SK-N-SH (cell line): ENCODE measurements at regions not wholly inside any gene's neighbourhood (a gene's known extent, or its start where the extent isn't known, plus 50 kb on each side); places are given as distances from the start of the nearest gene placed in this dataset.

Experiments
- CTCF ChIA-PET: fragments of 300-600, 350-600 bp; formaldehyde crosslinking; extraction: SDS; loops from one replicate; lab custom pipeline; 2021; lab: Yijun Ruan, JAX
- POLR2A ChIA-PET: fragments of 350-600 bp; sonication (Branson Sonifier 250); formaldehyde crosslinking; extraction: SDS; loops from one replicate; lab custom pipeline; 2020; ENCODE audit warnings: antibody characterized with exemption, inconsistent platforms; lab: Yijun Ruan, JAX
- DNase-seq: peaks from one replicate; pipeline ENCODE4 v3.0.0; 2012
- H2AFZ ChIP-seq: fragments of 200-600 bp; sonication (generic); 2 replicates; pipeline ENCODE4 v1.8.1; 2016; ENCODE audit warnings: antibody characterized with exemption, mild to moderate bottlenecking, low read depth
- H3F3A ChIP-seq: fragments of 200-600 bp; sonication (generic); replicated peaks from 2 replicates; pipeline ENCODE3; 2016; ENCODE audit warnings: antibody characterized with exemption, mild to moderate bottlenecking; ENCODE audit not compliant: insufficient read depth
- H3K27ac ChIP-seq, 2 experiments: fragments of 200-500 bp in 1 of 2; fragments of 200-600 bp in 1 of 2; sonication (Bioruptor generic) in 1 of 2; sonication (generic), shearing (Covaris generic) in 1 of 2; 2 replicates each; pipeline versions ENCODE4 v1.5.1 to v1.6.1; 2014 to 2016; ENCODE audit warnings: low read depth in 2 of 2, inconsistent platforms in 1 of 2, low read length in 1 of 2, mild to moderate bottlenecking in 1 of 2, mixed read lengths in 1 of 2
- H3K27me3 ChIP-seq: fragments of 200-600 bp; sonication (generic), shearing (Covaris generic); 2 replicates; pipeline ENCODE4 v1.6.1; 2016; ENCODE audit warnings: mixed run types; ENCODE audit not compliant: insufficient read depth
- H3K36me3 ChIP-seq, 2 experiments: fragments of 200-500 bp in 1 of 2; fragments of 200-600 bp in 1 of 2; sonication (Bioruptor generic) in 1 of 2; sonication (generic) in 1 of 2; replicated peaks in 1 of 2; 2 replicates each; pipeline versions ENCODE3 to v1.5.1; 2014 to 2016; ENCODE audit warnings: low read length in 1 of 2, mild to moderate bottlenecking in 1 of 2; ENCODE audit not compliant: insufficient read depth in 2 of 2, control insufficient read depth in 1 of 2
- H3K4me1 ChIP-seq, 2 experiments: fragments of 200-500 bp in 1 of 2; fragments of 200-600 bp in 1 of 2; sonication (Bioruptor generic) in 1 of 2; sonication (generic), shearing (Covaris generic) in 1 of 2; 2 replicates each; pipeline versions ENCODE4 v1.5.1 to v1.6.1; 2014 to 2016; ENCODE audit warnings: low read depth in 1 of 2, low read length in 1 of 2, mixed run types in 1 of 2; ENCODE audit not compliant: insufficient read depth in 2 of 2, control insufficient read depth in 1 of 2
- H3K4me2 ChIP-seq: fragments of 200-600 bp; sonication (generic), shearing (Covaris generic); 2 replicates; pipeline ENCODE4 v1.6.1; 2017; ENCODE audit warnings: mixed run types
- H3K4me3 ChIP-seq, 2 experiments: fragments of 200-500 bp in 1 of 2; fragments of 200-600 bp in 1 of 2; sonication (Bioruptor generic) in 1 of 2; sonication (generic), shearing (Covaris generic) in 1 of 2; 2 replicates each; pipeline versions ENCODE4 v1.5.1 to v1.8.1; 2014 to 2016; ENCODE audit warnings: low read depth in 2 of 2, inconsistent platforms in 1 of 2, low read length in 1 of 2, mild to moderate bottlenecking in 1 of 2, mixed read lengths in 1 of 2, moderate library complexity in 1 of 2
- H3K79me2 ChIP-seq: fragments of 200-600 bp; sonication (generic); 2 replicates; pipeline ENCODE4 v1.8.1; 2017; ENCODE audit warnings: mild to moderate bottlenecking; ENCODE audit not compliant: insufficient read depth
- H3K9ac ChIP-seq: fragments of 200-600 bp; sonication (generic); 2 replicates; pipeline ENCODE4 v1.6.1; 2017; ENCODE audit warnings: mixed run types
- H3K9me2 ChIP-seq: fragments of 200-600 bp; sonication (generic); 2 replicates; pipeline ENCODE4 v1.6.1; 2017; ENCODE audit warnings: mixed run types
- H3K9me3 ChIP-seq: fragments of 200-600 bp; sonication (generic); 2 replicates; pipeline ENCODE4 v1.6.1; 2017; ENCODE audit warnings: mixed run types, mild to moderate bottlenecking, moderate library complexity
- H4K20me1 ChIP-seq: fragments of 200-600 bp; sonication (generic); 2 replicates; pipeline ENCODE4 v1.6.1; 2017; ENCODE audit warnings: mild to moderate bottlenecking, mixed run types; ENCODE audit not compliant: insufficient read depth
- CHD2 ChIP-seq: fragments of 150-350 bp; IDR thresholded peaks from 2 replicates; pipeline ENCODE4 v1.6.1; 2018; ENCODE audit warnings: low read length; ENCODE audit not compliant: partially characterized antibody
- EP300 ChIP-seq, 2 experiments: IDR thresholded peaks; 2 replicates each; pipeline versions ENCODE4 v1.4.0 to v1.6.1; 2012; ENCODE audit warnings: borderline replicate concordance in 1 of 2, low read depth in 1 of 2, low read length in 1 of 2
- GABPA ChIP-seq: IDR thresholded peaks from 2 replicates; pipeline ENCODE4 v1.4.0; 2012; ENCODE audit warnings: low read depth, mild to moderate bottlenecking
- JUND ChIP-seq: IDR thresholded peaks from 2 replicates; pipeline ENCODE4 v1.4.0; 2012
- MAX ChIP-seq: IDR thresholded peaks from 2 replicates; pipeline ENCODE4 v1.4.0; 2012; ENCODE audit warnings: low read depth
- MEF2A ChIP-seq: IDR thresholded peaks from 2 replicates; pipeline ENCODE4 v1.4.0; 2012; ENCODE audit warnings: low read depth, borderline replicate concordance
- POLR2AphosphoS5 ChIP-seq: IDR thresholded peaks from 2 replicates; pipeline ENCODE4 v1.6.1; 2012; ENCODE audit warnings: low read depth, low read length
- RCOR1 ChIP-seq: fragments of 150-350 bp; IDR thresholded peaks from 2 replicates; pipeline ENCODE4 v1.6.1; 2017; ENCODE audit warnings: antibody characterized with exemption, low read length
- RFX5 ChIP-seq: IDR thresholded peaks from 2 replicates; pipeline ENCODE4 v1.6.1; 2012; ENCODE audit warnings: mild to moderate bottlenecking, improper control_type of control experiment, low read length
- RXRA ChIP-seq: IDR thresholded peaks from 2 replicates; pipeline ENCODE4 v1.4.0; 2012; ENCODE audit warnings: low read depth, mild to moderate bottlenecking, borderline replicate concordance
- SIN3A ChIP-seq: IDR thresholded peaks from 2 replicates; pipeline ENCODE4 v1.6.1; 2012; ENCODE audit warnings: low read depth, mild to moderate bottlenecking, low read length, moderate library complexity, borderline replicate concordance
- SMC3 ChIP-seq: IDR thresholded peaks from 2 replicates; pipeline ENCODE4 v1.6.1; 2012; ENCODE audit warnings: low read depth, low read length, improper control_type of control experiment
- TAF1 ChIP-seq: IDR thresholded peaks from 2 replicates; pipeline ENCODE4 v1.6.1; 2012; ENCODE audit warnings: low read depth, mild to moderate bottlenecking, low read length, moderate library complexity, borderline replicate concordance
- TCF12 ChIP-seq: IDR thresholded peaks from 2 replicates; pipeline ENCODE4 v1.4.0; 2012
- YY1 ChIP-seq: IDR thresholded peaks from 2 replicates; pipeline ENCODE4 v1.4.0; 2012; ENCODE audit warnings: low read depth, mild to moderate bottlenecking
- WGBS: methylation state at CpG from one replicate; pipeline ENCODE4 v1.1.6; 2017; ENCODE audit warnings: low lambda C conversion rate; 5-methylcytosine and 5-hydroxymethylcytosine counted together
- TF ChIP-seq, protein P1 (sequence below): IDR thresholded peaks from 2 replicates; pipeline ENCODE4 v1.4.0; 2012; ENCODE audit warnings: low read depth, borderline replicate concordance
- TF ChIP-seq, protein P2 (sequence below): IDR thresholded peaks from 2 replicates; pipeline ENCODE4; 2012

DNA sequence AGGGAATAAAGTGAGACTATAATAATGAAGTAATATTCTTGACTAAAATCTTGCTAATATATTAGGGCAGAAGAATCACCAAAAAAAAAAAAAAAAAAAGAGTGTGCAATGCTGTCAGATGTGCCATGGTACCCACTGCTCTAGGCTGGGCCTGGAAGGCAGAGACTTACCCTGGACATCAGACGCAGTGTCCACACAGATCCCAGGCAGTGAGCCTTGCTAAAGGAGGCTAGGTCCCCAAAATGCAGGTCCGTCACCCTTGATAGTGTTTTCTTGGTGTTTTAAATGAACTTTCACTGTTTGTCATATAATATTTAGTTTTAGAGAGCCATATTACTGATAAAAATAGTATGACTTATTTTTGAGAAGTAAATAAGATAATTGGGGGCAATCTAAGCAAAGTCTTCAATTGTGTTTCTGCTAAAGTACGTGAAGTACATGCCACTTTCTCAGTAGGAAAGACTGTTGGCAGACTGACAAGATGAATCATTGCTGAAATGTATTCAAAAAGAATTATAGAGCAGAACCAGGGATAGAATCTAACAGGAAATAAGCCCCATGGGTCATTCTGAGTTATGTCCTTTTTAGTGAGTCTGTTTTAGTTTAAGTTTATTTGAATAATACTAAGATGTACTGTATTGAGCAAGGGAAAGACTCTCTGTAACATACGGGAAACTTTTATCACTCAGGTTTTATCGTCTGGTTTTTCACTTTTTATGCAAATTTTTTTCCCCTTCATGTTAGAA is 74.6 kb upstream of the PDC start (continued):
- no peak for TF ChIP-seq SMC3
- TF ChIP-seq TCF12: peak; percentile 93
- peak; percentile 66; the same call in 1 of the 2 replicates for TF ChIP-seq RXRA
- TF ChIP-seq YY1: no peak
- no peak for TF ChIP-seq SIN3A
- no peak for TF ChIP-seq CHD2
- TF ChIP-seq MEF2A: 0 out of 2 replicates have a peak, but pooled peaks have one; percentile 45
- peak; percentile 78 for TF ChIP-seq POLR2AphosphoS5
- TF ChIP-seq RCOR1: no peak
- TF ChIP-seq TAF1: 0 out of 2 replicates have a peak, but pooled peaks have one; percentile 23
- no peak for TF ChIP-seq RFX5
- TF ChIP-seq MAX: peak; percentile 45; the same call in 1 of the 2 replicates
- peak; percentile 88 for TF ChIP-seq JUND
- TF ChIP-seq GABPA: no peak
- peak; percentile 57 to 87 for TF ChIP-seq EP300 (IDR thresholded peaks at IDR 0.05; ENCODE audit: borderline replicate concordance in 1 of 2, low read depth in 1 of 2, low read length in 1 of 2)

GRCh38 chr1:186534401-186534800 is 73.5 kb upstream of the PDC start:
- H3K27me3 ChIP-seq: no peaks in the 10 kb centered on the region
- peaks cover 17 to 36% of the 10 kb centered on the region in 2 experiments for H3K4me1 ChIP-seq
- peak overlapping the region; percentile 94 to 96; a peak in 3 of 4 replicates for H3K27ac ChIP-seq
- H3K4me2 ChIP-seq: no peak overlapping the region
- no peak overlapping the region for H3K4me3 ChIP-seq
- WGBS: 60% methylated on average over 4 of the region's 4 CpGs
- no peaks in the 10 kb centered on the region for H3K9me2 ChIP-seq
- no peaks in the 10 kb centered on the region for H3K79me2 ChIP-seq
- no peak overlapping the region for H3K9ac ChIP-seq
- no peak overlapping the region for H2AFZ ChIP-seq
- no peaks in the 10 kb centered on the region for H4K20me1 ChIP-seq
- no peaks in the 10 kb centered on the region for H3K36me3 ChIP-seq
- H3F3A ChIP-seq: peaks cover 38% of the 10 kb centered on the region
- TF ChIP-seq, protein P1, sequence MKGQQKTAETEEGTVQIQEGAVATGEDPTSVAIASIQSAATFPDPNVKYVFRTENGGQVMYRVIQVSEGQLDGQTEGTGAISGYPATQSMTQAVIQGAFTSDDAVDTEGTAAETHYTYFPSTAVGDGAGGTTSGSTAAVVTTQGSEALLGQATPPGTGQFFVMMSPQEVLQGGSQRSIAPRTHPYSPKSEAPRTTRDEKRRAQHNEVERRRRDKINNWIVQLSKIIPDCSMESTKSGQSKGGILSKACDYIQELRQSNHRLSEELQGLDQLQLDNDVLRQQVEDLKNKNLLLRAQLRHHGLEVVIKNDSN: no peak
- TF ChIP-seq, protein P2, sequence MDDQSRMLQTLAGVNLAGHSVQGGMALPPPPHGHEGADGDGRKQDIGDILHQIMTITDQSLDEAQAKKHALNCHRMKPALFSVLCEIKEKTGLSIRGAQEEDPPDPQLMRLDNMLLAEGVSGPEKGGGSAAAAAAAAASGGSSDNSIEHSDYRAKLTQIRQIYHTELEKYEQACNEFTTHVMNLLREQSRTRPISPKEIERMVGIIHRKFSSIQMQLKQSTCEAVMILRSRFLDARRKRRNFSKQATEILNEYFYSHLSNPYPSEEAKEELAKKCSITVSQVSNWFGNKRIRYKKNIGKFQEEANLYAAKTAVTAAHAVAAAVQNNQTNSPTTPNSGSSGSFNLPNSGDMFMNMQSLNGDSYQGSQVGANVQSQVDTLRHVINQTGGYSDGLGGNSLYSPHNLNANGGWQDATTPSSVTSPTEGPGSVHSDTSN: peak; percentile 28; the same call in 1 of the 2 replicates
- DNase-seq: no peak
- CTCF ChIA-PET: interaction anchor here (1.5 kb wide), 1 partner anchor 16 kb away, joined by 3 read pairs; no protein-coding TSS in a partner anchor
- POLR2A ChIA-PET: no interaction called here
- H3K9me3 ChIP-seq: no peaks in the 10 kb centered on the region
